ENCODE measurements at regions not wholly inside any gene's neighbourhood (a gene's known extent, or its start where the extent isn't known, plus 50 kb on each side); places are given as distances from the start of the nearest gene placed in this dataset.

GRCh38 chr1:232180779-232181136 lies 449.2 kb downstream of the SIPA1L2 start:
- H3K27ac ChIP-seq (ENCODE audit: extremely low read depth, low read depth, low read length) = no peak overlapping the region
- intact Hi-C loops (cut with micrococcal nuclease) = no loop called here
- H3K9me3 ChIP-seq (replicated peaks; ENCODE audit: control insufficient read depth, insufficient read depth, low read depth, low read length) = no peaks in the 10 kb centered on the region
- ATAC-seq (no peak), FAIRE-seq (no peak), DNase-seq (ENCODE audit: extremely low read depth in 1 of 4, low spot score in 3 of 4) (no peak)
- no peaks in the 10 kb centered on the region for H3K4me1 ChIP-seq (replicated peaks in 1 of 2; ENCODE audit: control insufficient read depth in 2 of 2, insufficient read depth in 2 of 2, low read length in 2 of 2)
- in situ Hi-C loops (cut with MboI) = no loop called here
- no peak overlapping the region for H3K9ac ChIP-seq (ENCODE audit: insufficient read depth in 1 of 2, low read depth in 2 of 2, low read length in 2 of 2)
- ChIA-PET CTCF (ENCODE audit: low intra/inter-chr PET ratio) (no interaction called here), POLR2A (interaction anchor here (0.6 kb wide), 1 partner anchor 230 kb away, joined by 3 read pairs; no protein-coding TSS in a partner anchor)
- TF ChIP-seq ZNF77 (CRISPR knock-in tag; IDR thresholded peaks at IDR 0.05) = no peak
- TF ChIP-seq PHF20 (IDR thresholded peaks at IDR 0.05; ENCODE audit: partially characterized antibody) = no peak
- TF ChIP-seq DIDO1 (tag; IDR thresholded peaks at IDR 0.05; ENCODE audit: low read depth) = no peak
- TF ChIP-seq ZBTB12 (CRISPR knock-in tag; IDR thresholded peaks at IDR 0.05) = no peak
- no peak for TF ChIP-seq NCOA1 (IDR thresholded peaks at IDR 0.05; ENCODE audit: low read depth)
- TF ChIP-seq ZBTB17 (CRISPR knock-in tag; IDR thresholded peaks at IDR 0.05) = no peak
- TF ChIP-seq HSF4 (CRISPR knock-in tag; IDR thresholded peaks at IDR 0.05; ENCODE audit: borderline replicate concordance) = no peak
- TF ChIP-seq CSDE1 (IDR thresholded peaks at IDR 0.05) = no peak
- no peak for TF ChIP-seq ZNF347 (CRISPR knock-in tag; IDR thresholded peaks at IDR 0.05; ENCODE audit: low read depth)
- no peak for TF ChIP-seq MYC (IDR thresholded peaks at IDR 0.05; ENCODE audit: low read depth, low read length)
- no peak for TF ChIP-seq MYC (CRISPR knock-in tag; IDR thresholded peaks at IDR 0.05; ENCODE audit: borderline replicate concordance, low read depth)
- TF ChIP-seq HIVEP1 (CRISPR knock-in tag; IDR thresholded peaks at IDR 0.05) = no peak
- TF ChIP-seq, protein P1, sequence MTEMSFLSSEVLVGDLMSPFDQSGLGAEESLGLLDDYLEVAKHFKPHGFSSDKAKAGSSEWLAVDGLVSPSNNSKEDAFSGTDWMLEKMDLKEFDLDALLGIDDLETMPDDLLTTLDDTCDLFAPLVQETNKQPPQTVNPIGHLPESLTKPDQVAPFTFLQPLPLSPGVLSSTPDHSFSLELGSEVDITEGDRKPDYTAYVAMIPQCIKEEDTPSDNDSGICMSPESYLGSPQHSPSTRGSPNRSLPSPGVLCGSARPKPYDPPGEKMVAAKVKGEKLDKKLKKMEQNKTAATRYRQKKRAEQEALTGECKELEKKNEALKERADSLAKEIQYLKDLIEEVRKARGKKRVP (CRISPR knock-in tag; IDR thresholded peaks at IDR 0.05) = no peak
- no peak for TF ChIP-seq ZNF253 (CRISPR knock-in tag; conservative IDR thresholded peaks at IDR 0.05)
- no peaks in the 10 kb centered on the region for H3K27me3 ChIP-seq (ENCODE audit: control insufficient read depth in 2 of 2, insufficient read depth in 2 of 2, low read length in 2 of 2)
- H4K20me1 ChIP-seq (replicated peaks; ENCODE audit: control insufficient read depth, insufficient read depth, low read length) = no peaks in the 10 kb centered on the region
- H3K4me3 ChIP-seq = no peak overlapping the region
- no TSS peak for BruUV-seq (replicated peaks)
- H2AFZ ChIP-seq (ENCODE audit: low read depth, low read length) = no peak overlapping the region
- H3K4me2 ChIP-seq (ENCODE audit: insufficient read depth, low read length) = no peak overlapping the region
- H3K79me2 ChIP-seq (ENCODE audit: control insufficient read depth, insufficient read depth, low read length) = no peaks in the 10 kb centered on the region
- H3K9me1 ChIP-seq (ENCODE audit: control insufficient read depth, insufficient read depth, low read length) = no peaks in the 10 kb centered on the region
- WGBS (ENCODE audit: insufficient coverage, low coverage, missing lambda C conversion rate) = 4% methylated on average over 3 of the region's 3 CpGs
- H3K36me3 ChIP-seq (ENCODE audit: control insufficient read depth, insufficient read depth, low read length) = no peaks in the 10 kb centered on the region

Data from K562 (cell line).